Lower lobe of right lung (tissue), 2 donors: ENCODE measurements at regions not wholly inside any gene's neighbourhood (a gene's known extent, or its start where the extent isn't known, plus 50 kb on each side); places are given as distances from the start of the nearest gene placed in this dataset.

ENCODE experiments used
- ATAC-seq, 2 donors: fragments of 200-7000 bp; cut with Tn5 transposase; one replicate each; pipeline ENCODE4 v1.9.1; 2020 to 2022; ENCODE audit warnings: mild to moderate bottlenecking in 2 of 2, moderate library complexity in 2 of 2
- DNase-seq: peaks from one replicate; pipeline ENCODE4 v3.0.0-alpha.2; 2020
- H3K27ac ChIP-seq: fragments of 200-600 bp; one replicate; pipeline ENCODE4 v1.8.0; 2022
- H3K27me3 ChIP-seq: fragments of 200-600 bp; one replicate; pipeline ENCODE4 v1.8.0; 2022; ENCODE audit warnings: low read depth
- H3K36me3 ChIP-seq: fragments of 200-600 bp; one replicate; pipeline ENCODE4 v1.8.0; 2022; ENCODE audit warnings: mild to moderate bottlenecking
- H3K4me1 ChIP-seq: fragments of 200-600 bp; one replicate; pipeline ENCODE4 v1.8.0; 2022
- H3K4me3 ChIP-seq: fragments of 200-600 bp; one replicate; pipeline ENCODE4 v1.8.0; 2022; ENCODE audit warnings: mild to moderate bottlenecking
- H3K9me3 ChIP-seq: fragments of 200-600 bp; one replicate; pipeline ENCODE4 v1.8.0; 2022
- CTCF ChIP-seq: fragments of 200-600 bp; IDR thresholded peaks from one replicate; pipeline ENCODE4 v1.8.0; 2022; ENCODE audit warnings: antibody characterized with exemption, mild to moderate bottlenecking
- intact Hi-C: fragments of 100-400 bp; cut with DNase I; formaldehyde crosslinking; loops from one replicate; pipeline ENCODE4 v1.11.0; 2022
- donor health status: DM: no; HTN: yes; CAD: no; lungs with severe emphysema.

DNA sequence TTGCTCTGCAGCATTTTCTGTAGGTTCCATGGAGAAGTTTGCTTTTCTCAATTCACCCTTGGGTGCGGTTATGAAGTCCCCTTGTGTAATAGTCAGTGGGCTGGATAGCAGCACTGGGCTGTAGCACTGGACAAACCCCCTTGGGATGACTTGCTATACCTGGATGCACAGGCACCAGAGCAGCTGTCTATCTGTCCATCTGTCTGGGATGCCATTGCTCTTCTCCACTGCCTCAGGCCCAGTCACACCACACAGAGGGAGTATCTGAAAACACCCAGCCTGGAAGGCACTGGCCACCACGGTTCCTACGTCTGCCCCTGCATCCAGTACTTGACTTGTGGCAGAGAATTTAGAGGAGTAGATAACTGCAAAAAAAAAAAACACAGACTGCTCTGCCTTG lies 254.5 kb downstream of the TFCP2L1 start:
- no peak for DNase-seq
- no peak for TF ChIP-seq CTCF
- intact Hi-C loops: no loop called here
- H3K27me3 ChIP-seq: peaks cover 8% of the 10 kb centered on the region
- no peak overlapping the region for H3K4me3 ChIP-seq
- no peak for ATAC-seq
- no peaks in the 10 kb centered on the region for H3K36me3 ChIP-seq
- no peak overlapping the region for H3K27ac ChIP-seq
- H3K9me3 ChIP-seq: no peaks in the 10 kb centered on the region
- H3K4me1 ChIP-seq: no peaks in the 10 kb centered on the region

DNA sequence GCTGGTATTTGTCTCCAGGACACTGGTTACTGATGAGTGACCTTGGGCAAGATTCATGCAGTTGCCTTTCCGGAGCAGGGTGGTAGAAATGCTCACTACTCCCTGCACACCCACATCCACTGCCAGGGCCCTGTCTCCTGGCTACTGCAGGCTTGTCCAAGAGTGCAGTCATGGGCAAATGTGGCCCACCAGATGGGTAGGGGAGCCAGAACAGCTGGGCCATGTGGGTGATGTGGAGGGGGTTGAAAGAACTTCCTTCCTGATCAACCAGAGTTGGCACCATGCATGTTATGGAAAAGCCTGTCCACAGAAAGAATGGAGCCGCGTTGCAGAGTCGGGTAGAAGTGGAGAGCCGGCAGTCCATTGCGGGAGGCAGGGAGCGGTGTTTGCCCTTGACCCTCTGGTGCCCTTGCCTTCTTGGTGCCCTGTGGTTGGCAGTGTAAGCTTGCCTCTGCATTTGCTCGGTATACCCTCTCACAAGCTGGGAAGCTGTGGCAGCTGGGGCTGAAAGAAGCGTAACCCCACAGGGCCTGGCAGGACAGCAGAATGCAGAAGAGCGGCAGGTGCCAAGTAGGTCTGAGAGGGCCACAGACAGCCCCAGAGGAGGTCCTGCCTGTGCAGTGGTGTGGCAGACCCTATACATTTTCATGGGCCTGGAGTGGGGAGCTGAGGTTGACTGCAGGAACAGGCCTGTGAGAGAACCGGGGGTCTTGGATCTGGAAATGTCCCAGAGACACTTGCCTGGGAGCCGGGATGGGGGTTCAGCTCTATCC lies 253.2 kb downstream of the TFCP2L1 start:
- H3K27me3 ChIP-seq: peaks cover 8% of the 10 kb centered on the region
- no peak for TF ChIP-seq CTCF
- intact Hi-C loops: no loop called here

GRCh38 chr2:121033461-121033996 lies 251.5 kb downstream of the TFCP2L1 start:
- Histone ChIP-seq H3K27me3 (peaks cover 8% of the 10 kb centered on the region), H3K27ac (no peak overlapping the region), H3K4me3 (no peak overlapping the region), H3K4me1 (no peaks in the 10 kb centered on the region), H3K9me3 (no peaks in the 10 kb centered on the region), H3K36me3 (no peaks in the 10 kb centered on the region)
- DNase-seq (no peak), ATAC-seq (no peak)
- no peak for TF ChIP-seq CTCF
- intact Hi-C loops: no loop called here

More for the DNA sequence above, 253.2 kb downstream of the TFCP2L1 start:
- no peaks in the 10 kb centered on the region for H3K4me1 ChIP-seq
- H3K4me3 ChIP-seq: no peak overlapping the region
- ATAC-seq (no peak), DNase-seq (no peak)
- H3K9me3 ChIP-seq: no peaks in the 10 kb centered on the region
- no peaks in the 10 kb centered on the region for H3K36me3 ChIP-seq
- no peak overlapping the region for H3K27ac ChIP-seq

DNA sequence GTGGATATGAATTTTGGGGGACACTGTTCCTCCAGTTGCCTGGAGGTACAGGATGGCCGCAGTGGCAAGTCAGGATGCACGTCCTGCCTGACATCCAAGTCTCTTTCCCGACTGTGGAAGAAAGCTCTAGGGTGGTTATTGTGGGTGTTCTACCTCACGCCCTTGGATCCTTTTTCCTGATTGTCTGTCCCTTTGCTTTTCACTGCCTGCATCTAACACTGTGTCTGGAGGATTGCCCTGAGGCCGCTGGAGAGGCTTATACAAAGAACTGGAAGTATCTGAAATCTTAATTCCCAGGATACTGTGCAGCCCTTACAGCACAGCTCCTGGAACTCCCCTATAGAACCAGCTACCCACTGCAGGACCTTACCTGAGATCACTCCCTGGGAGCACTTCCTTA lies 250.5 kb downstream of the TFCP2L1 start:
- Histone ChIP-seq H3K4me3 (no peak overlapping the region), H3K36me3 (no peaks in the 10 kb centered on the region), H3K27ac (no peak overlapping the region), H3K27me3 (peaks cover 8% of the 10 kb centered on the region), H3K4me1 (no peaks in the 10 kb centered on the region), H3K9me3 (no peaks in the 10 kb centered on the region)
- intact Hi-C loops: no loop called here
- DNase-seq (no peak), ATAC-seq (no peak)
- TF ChIP-seq CTCF: no peak

GRCh38 chr2:121036226-121036692 lies 248.7 kb downstream of the TFCP2L1 start:
- H3K27me3 ChIP-seq: peaks cover 8% of the 10 kb centered on the region
- no peaks in the 10 kb centered on the region for H3K9me3 ChIP-seq
- H3K27ac ChIP-seq: no peak overlapping the region
- no peak overlapping the region for H3K4me3 ChIP-seq
- ATAC-seq (peak; percentile 91 to 94), DNase-seq (no peak)
- intact Hi-C loops: no loop called here
- H3K4me1 ChIP-seq: no peaks in the 10 kb centered on the region
- no peak for TF ChIP-seq CTCF
- H3K36me3 ChIP-seq: no peaks in the 10 kb centered on the region
